ENCODE measurements at regions not wholly inside any gene's neighbourhood (a gene's known extent, or its start where the extent isn't known, plus 50 kb on each side); places are given as distances from the start of the nearest gene placed in this dataset.

GRCh38 chr1:60487565-60488345 is 414.2 kb upstream of the C1orf87 start:
- Histone ChIP-seq H3K27me3 (ENCODE audit: insufficient read depth, low read length) (no peaks in the 10 kb centered on the region), H2AFZ (ENCODE audit: low read length) (no peak overlapping the region), H3K23me2 (ENCODE audit: insufficient read length, low read depth, low read length, poor library complexity, severe bottlenecking) (no peaks in the 10 kb centered on the region), H2BK12ac (ENCODE audit: insufficient read length, low read depth, low read length) (no peak overlapping the region), H2BK120ac (ENCODE audit: low read depth, low read length, poor library complexity, severe bottlenecking) (no peak overlapping the region), H2BK5ac (ENCODE audit: insufficient read length, low read length) (no peak overlapping the region), H3K9me3 (ENCODE audit: control insufficient read depth, low read depth, low read length) (no peaks in the 10 kb centered on the region), H4K5ac (ENCODE audit: insufficient read length, low read depth, low read length) (no peak overlapping the region), H3K4me2 (ENCODE audit: insufficient read depth, insufficient read length, low read length) (no peak overlapping the region), H2BK20ac (ENCODE audit: low read depth, low read length, poor library complexity, severe bottlenecking) (no peak overlapping the region), H3K4me1 (ENCODE audit: insufficient read depth, low read length) (no peaks in the 10 kb centered on the region; the same call in 1 of the 2 replicates), H3K79me2 (ENCODE audit: insufficient read depth, low read length) (no peaks in the 10 kb centered on the region), H3T11ph (ENCODE audit: low read length) (no peak overlapping the region), H3K9ac (ENCODE audit: extremely low read depth, insufficient read length, low read length) (no peak overlapping the region), H3K23ac (ENCODE audit: insufficient read length, low read depth, low read length) (no peak overlapping the region), H3K27ac (ENCODE audit: insufficient read length, low read depth, low read length) (no peak overlapping the region), H4K8ac (replicated peaks; ENCODE audit: insufficient read length, low read depth, low read length) (no peak overlapping the region), H4K91ac (ENCODE audit: insufficient read length, low read depth, low read length) (no peak overlapping the region), H3K56ac (ENCODE audit: insufficient read length, low read depth, low read length) (no peak overlapping the region), H2AK5ac (ENCODE audit: insufficient read length, low read length) (no peak overlapping the region), H3K18ac (ENCODE audit: insufficient read length, low read depth, low read length) (no peak overlapping the region), H3K4ac (ENCODE audit: low read depth, low read length) (no peak overlapping the region), H4K20me1 (ENCODE audit: control insufficient read depth, insufficient read depth, insufficient read length) (no peaks in the 10 kb centered on the region), H2BK15ac (ENCODE audit: low read depth, low read length) (no peak overlapping the region), H3K14ac (ENCODE audit: insufficient read depth, low read length) (no peak overlapping the region), H3K79me1 (ENCODE audit: insufficient read depth, low read depth, low read length, poor library complexity, severe bottlenecking) (no peaks in the 10 kb centered on the region)
- no peak for TF ChIP-seq CTCF (conservative IDR thresholded peaks at IDR 0.05)
- Mint-ChIP-seq H3K4me3 (no peak overlapping the region), H3K4me1 (peaks cover 7 to 11% of the 10 kb centered on the region in 2 experiments), H3K36me3 (ENCODE audit: insufficient read depth in 1 of 3, low read depth in 3 of 3) (peaks cover 0 to 4% (median 0%) of the 10 kb centered on the region in 3 experiments; a peak in 2 of 7 replicates), H3K27ac (no peak overlapping the region), H3K27me3 (ENCODE audit: low read depth) (no peaks in the 10 kb centered on the region; the same call in none of the 2 replicates), H3K9me3 (peaks cover 4 to 14% of the 10 kb centered on the region in 2 experiments; a peak in 3 of 5 replicates)
- WGBS (ENCODE audit: extremely low coverage, insufficient read length, low lambda C conversion rate): no CpG with 5 or more reads among the region's 3 CpGs
- no peak for DNase-seq
